GM18868 (cell line): ENCODE measurements at regions not wholly inside any gene's neighbourhood (a gene's known extent, or its start where the extent isn't known, plus 50 kb on each side); places are given as distances from the start of the nearest gene placed in this dataset.

Experiments used
- ATAC-seq: cut with Tn5 transposase; IDR thresholded peaks from one replicate; pipeline ENCODE4 v1.9.1; 2021; ENCODE audit warnings: mild to moderate bottlenecking, moderate library complexity; ENCODE audit not compliant: unreplicated experiment

- ATAC-seq = no peak
Observed at GRCh38 chr5:9707732-9708462, 77.7 kb upstream of the TAS2R1 start.

GRCh38 chr5:9699681-9700080 is 69.5 kb upstream of the TAS2R1 start:
- no peak for ATAC-seq

- ATAC-seq = no peak
Observed at GRCh38 chr5:9698841-9699240, 68.7 kb upstream of the TAS2R1 start.

- ATAC-seq = no peak
Observed at GRCh38 chr5:9698125-9698826, 68.1 kb upstream of the TAS2R1 start.

GRCh38 chr5:9692576-9692975 is 62.4 kb upstream of the TAS2R1 start:
- no peak for ATAC-seq

- no peak for ATAC-seq
Observed at GRCh38 chr5:9691261-9691660, 61.1 kb upstream of the TAS2R1 start.

- ATAC-seq = no peak
Observed at GRCh38 chr5:9690751-9691150, 60.6 kb upstream of the TAS2R1 start.

- no peak for ATAC-seq
Observed at GRCh38 chr5:9686216-9686615, 56.1 kb upstream of the TAS2R1 start.

- no peak for ATAC-seq
Observed at GRCh38 chr5:9681706-9682105, 51.6 kb upstream of the TAS2R1 start.
